Endothelial cell of umbilical vein (primary cell): ENCODE measurements at regions not wholly inside any gene's neighbourhood (a gene's known extent, or its start where the extent isn't known, plus 50 kb on each side); places are given as distances from the start of the nearest gene placed in this dataset.

Source experiments
- BruUV-seq: library from RNA; stranded (reverse); fragments of 400-500 nt; replicated peaks from 2 replicates; lab custom pipeline; 2021; lab: Mats Ljungman, UMichigan
- CTCF ChIA-PET: fragments of 300-600, 350-600 bp; sonication (Branson Sonifier 250); formaldehyde crosslinking; loops from one replicate; lab custom pipeline; 2021; ENCODE audit warnings: antibody characterized with exemption, inconsistent platforms; lab: Charles Lee
- POLR2A ChIA-PET: fragments of 300-600, 350-600 bp; sonication (Branson Sonifier 250); formaldehyde crosslinking; loops from one replicate; lab custom pipeline; 2021; ENCODE audit warnings: antibody characterized with exemption, inconsistent platforms; lab: Charles Lee
- DNase-seq: peaks from one replicate; pipeline ENCODE4 v3.0.0-alpha.2; 2011; ENCODE audit warnings: low read depth, low spot score
- FAIRE-seq: peaks from 2 replicates; lab custom pipeline; 2011; peaks lifted over from hg19 to GRCh38; lab: Jason Lieb, UNC
- H2AFZ ChIP-seq: 2 replicates; pipeline ENCODE4 v1.6.0; 2012; ENCODE audit warnings: low read depth, low read length, control low read depth, inconsistent platforms
- H3K27ac ChIP-seq: 2 replicates; pipeline ENCODE4 v1.5.1; 2011; ENCODE audit warnings: low read depth, mild to moderate bottlenecking, control low read depth, low read length, moderate library complexity; ENCODE audit not compliant: insufficient read depth
- H3K27me3 ChIP-seq, 2 experiments: 2 replicates each; pipeline versions ENCODE4 v1.6.0 to v1.6.1; 2011; ENCODE audit warnings: low read length in 2 of 2, mixed read lengths in 1 of 2; ENCODE audit not compliant: control insufficient read depth in 2 of 2, insufficient read depth in 2 of 2
- H3K36me3 ChIP-seq, 2 experiments: 2 replicates in 1 of 2; 3 replicates in 1 of 2; pipeline ENCODE4 v1.5.1; 2011; ENCODE audit warnings: low read length in 2 of 2, mild to moderate bottlenecking in 1 of 2, moderate library complexity in 1 of 2; ENCODE audit not compliant: control insufficient read depth in 2 of 2, insufficient read depth in 2 of 2; ENCODE audit errors: extremely low read depth in 1 of 2
- H3K4me1 ChIP-seq: 3 replicates; pipeline ENCODE4 v1.5.1; 2011; ENCODE audit warnings: mild to moderate bottlenecking, low read length; ENCODE audit not compliant: control insufficient read depth, insufficient read depth; ENCODE audit errors: extremely low read depth
- H3K4me2 ChIP-seq: 2 replicates; pipeline ENCODE4 v1.6.1; 2011; ENCODE audit warnings: low read length, control low read depth, mixed read lengths; ENCODE audit not compliant: insufficient read depth
- H3K4me3 ChIP-seq, 3 experiments: fragments of 200-600 bp in 1 of 3; sonication (generic), shearing (Covaris generic) in 1 of 3; replicated peaks in 1 of 3; 2 replicates each; pipeline ENCODE4 v1.5.1; 2011 to 2016; ENCODE audit warnings: control low read depth in 3 of 3, low read length in 3 of 3, mild to moderate bottlenecking in 2 of 3, inconsistent platforms in 1 of 3, low read depth in 1 of 3, moderate library complexity in 1 of 3; ENCODE audit not compliant: insufficient read depth in 1 of 3
- H3K79me2 ChIP-seq: 2 replicates; pipeline ENCODE4 v1.6.0; 2012; ENCODE audit warnings: low read length, inconsistent platforms; ENCODE audit not compliant: control insufficient read depth, insufficient read depth
- H3K9ac ChIP-seq: replicated peaks from 2 replicates; pipeline ENCODE3; 2011; ENCODE audit warnings: low read length, control low read depth; ENCODE audit not compliant: insufficient read depth; ENCODE audit errors: extremely low read depth
- H3K9me1 ChIP-seq: replicated peaks from 3 replicates; pipeline ENCODE4 v1.6.0; 2011; ENCODE audit warnings: mild to moderate bottlenecking, low read length; ENCODE audit not compliant: control insufficient read depth, insufficient read depth; ENCODE audit errors: extremely low read depth
- H3K9me3 ChIP-seq: replicated peaks from 2 replicates; pipeline ENCODE4 v1.5.1; 2012; ENCODE audit warnings: low read length, inconsistent platforms; ENCODE audit not compliant: control insufficient read depth, insufficient read depth
- H4K20me1 ChIP-seq: replicated peaks from 2 replicates; pipeline ENCODE3; 2011; ENCODE audit warnings: mild to moderate bottlenecking, low read length; ENCODE audit not compliant: control insufficient read depth, insufficient read depth; ENCODE audit errors: extremely low read depth
- CTCF ChIP-seq, 2 donors: IDR thresholded peaks; 1 replicate in 1 of 2; 2 replicates in 1 of 2; pipeline ENCODE4 v1.5.1; 2011; ENCODE audit warnings: low read length in 2 of 2, mild to moderate bottlenecking in 2 of 2, moderate library complexity in 2 of 2, control low read depth in 1 of 2, inconsistent platforms in 1 of 2, low read depth in 1 of 2; ENCODE audit not compliant: insufficient read depth in 1 of 2; ENCODE audit errors: extremely low read depth in 1 of 2
- EZH2 ChIP-seq: IDR thresholded peaks from 2 replicates; pipeline ENCODE4 v1.6.1; 2012; ENCODE audit warnings: borderline replicate concordance, low read depth, mild to moderate bottlenecking, moderate library complexity, low read length, inconsistent platforms; ENCODE audit not compliant: severe bottlenecking
- FOS ChIP-seq: IDR thresholded peaks from 2 replicates; pipeline ENCODE4 v1.6.1; 2011; ENCODE audit warnings: mild to moderate bottlenecking, low read length, moderate library complexity, borderline replicate concordance; ENCODE audit not compliant: insufficient read depth
- GATA2 ChIP-seq: IDR thresholded peaks from 2 replicates; pipeline ENCODE4 v1.7.0; 2011; ENCODE audit warnings: low read depth, mild to moderate bottlenecking, moderate library complexity, mixed read lengths, low read length; ENCODE audit not compliant: insufficient read length, insufficient read depth
- JUN ChIP-seq: IDR thresholded peaks from 2 replicates; pipeline ENCODE4 v1.6.1; 2011; ENCODE audit warnings: borderline replicate concordance, low read depth; ENCODE audit not compliant: insufficient read length, insufficient read depth
- MAX ChIP-seq: IDR thresholded peaks from 2 replicates; pipeline ENCODE4 v1.6.1; 2011; ENCODE audit not compliant: insufficient read depth, insufficient read length
- MYC ChIP-seq: IDR thresholded peaks from one replicate; pipeline ENCODE4 v1.6.1; 2011; ENCODE audit warnings: mild to moderate bottlenecking, low read depth, low read length
- POLR2A ChIP-seq: IDR thresholded peaks from 2 replicates; pipeline ENCODE4 v1.6.1; 2012; ENCODE audit warnings: low read depth, mild to moderate bottlenecking, control low read depth, low read length
- POLR2AphosphoS5 ChIP-seq: IDR thresholded peaks from 2 replicates; pipeline ENCODE4 v1.6.1; 2012; ENCODE audit warnings: low read depth, mild to moderate bottlenecking, control low read depth, low read length, moderate library complexity; ENCODE audit not compliant: insufficient read depth
- dilution Hi-C: fragments of 300-500 bp; cut with MboI; formaldehyde crosslinking; loops from one replicate; pipeline ENCODE4 v1.15.0; 2019; ENCODE audit warnings: low sequenced_read_pairs; ENCODE audit not compliant: extremely low pct_ligation_motif_present
- intact Hi-C: fragments of 100-400 bp; cut with micrococcal nuclease; formaldehyde crosslinking; loops from one replicate; pipeline ENCODE4 v1.10.0; 2022

- no TSS peak for BruUV-seq
- dilution Hi-C loops = no loop called here
- Histone ChIP-seq H3K9ac (no peak overlapping the region), H3K4me3 (no peak overlapping the region), H3K9me1 (no peaks in the 10 kb centered on the region), H3K79me2 (no peaks in the 10 kb centered on the region), H3K4me2 (no peak overlapping the region), H3K9me3 (no peaks in the 10 kb centered on the region), H3K27ac (no peak overlapping the region), H2AFZ (no peak overlapping the region), H3K36me3 (no peaks in the 10 kb centered on the region), H4K20me1 (no peaks in the 10 kb centered on the region), H3K27me3 (no peaks in the 10 kb centered on the region), H3K4me1 (no peaks in the 10 kb centered on the region)
- no peak for DNase-seq
- intact Hi-C loops = no loop called here
- TF ChIP-seq FOS = no peak
- TF ChIP-seq JUN = no peak
- no peak for TF ChIP-seq GATA2
- TF ChIP-seq EZH2 = no peak
- no peak for TF ChIP-seq MAX
- no peak for TF ChIP-seq CTCF (IDR thresholded peaks at IDR 0.05; ENCODE audit: extremely low read depth in 1 of 2, insufficient read depth in 1 of 2, low read depth in 1 of 2, low read length in 2 of 2)
- no peak for TF ChIP-seq POLR2A
- TF ChIP-seq MYC = no peak
- TF ChIP-seq POLR2AphosphoS5 = no peak
- ChIA-PET POLR2A (no interaction called here), CTCF (no interaction called here)
- FAIRE-seq = no peak
These were observed 1327.9 kb downstream of the BRD1 start for GRCh38 chr22:48499456-48500425.
